ENCODE measurements at regions not wholly inside any gene's neighbourhood (a gene's known extent, or its start where the extent isn't known, plus 50 kb on each side); places are given as distances from the start of the nearest gene placed in this dataset.

- Histone ChIP-seq H4K5ac (ENCODE audit: insufficient read length, low read depth, low read length) (no peak overlapping the region), H4K20me1 (replicated peaks in 1 of 2; ENCODE audit: control insufficient read depth in 1 of 2, insufficient read depth in 2 of 2, low read length in 2 of 2) (no peaks in the 10 kb centered on the region), H2BK15ac (ENCODE audit: low read length) (no peak overlapping the region), H3K79me1 (ENCODE audit: low read depth, low read length) (no peaks in the 10 kb centered on the region), H3K23ac (ENCODE audit: insufficient read length) (no peak overlapping the region), H3K27ac (ENCODE audit: low read depth, low read length) (no peak overlapping the region), H3K56ac (replicated peaks; ENCODE audit: insufficient read length, low read depth, low read length) (no peak overlapping the region), H3K4me1 (replicated peaks in 1 of 4; ENCODE audit: control insufficient read depth in 3 of 4, insufficient read depth in 4 of 4, low read length in 3 of 4) (peaks cover 0 to 16% (median 7%) of the 10 kb centered on the region in 4 experiments; a peak in 3 of 7 replicates), H3K36me3 (ENCODE audit: control insufficient read depth in 2 of 4, insufficient read depth in 4 of 4, low read length in 3 of 4) (no peaks in the 10 kb centered on the region), H3K23me2 (ENCODE audit: low read depth, low read length) (no peaks in the 10 kb centered on the region), H2AK5ac (ENCODE audit: low read depth, low read length) (no peak overlapping the region), H4K8ac (ENCODE audit: extremely low read depth, insufficient read depth, low read length) (no peak overlapping the region), H3K4me3 (ENCODE audit: extremely low read depth in 1 of 4, insufficient read depth in 2 of 4, low read depth in 3 of 4, low read length in 4 of 4) (no peak overlapping the region), H3K27me3 (replicated peaks in 1 of 4; ENCODE audit: control insufficient read depth in 3 of 4, extremely low read depth in 1 of 4, insufficient read depth in 3 of 4, low read length in 3 of 4) (no peaks in the 10 kb centered on the region), H3K79me2 (ENCODE audit: control insufficient read depth in 1 of 2, insufficient read depth in 2 of 2, low read length in 2 of 2) (no peaks in the 10 kb centered on the region), H2BK12ac (ENCODE audit: low read depth, low read length) (no peak overlapping the region), H2BK5ac (ENCODE audit: low read depth, low read length) (no peak overlapping the region), H3K9me3 (ENCODE audit: insufficient read depth in 2 of 2, low read depth in 1 of 2, low read length in 1 of 2) (no peaks in the 10 kb centered on the region), H3K4me2 (ENCODE audit: insufficient read depth in 1 of 2, low read depth in 2 of 2, low read length in 2 of 2) (no peak overlapping the region), H3K9ac (replicated peaks in 1 of 4; ENCODE audit: extremely low read depth in 1 of 4, low read depth in 3 of 4, low read length in 3 of 4) (no peak overlapping the region), H3K18ac (ENCODE audit: extremely low read depth, low read length) (no peak overlapping the region), H2BK120ac (replicated peaks; ENCODE audit: low read depth, low read length) (no peak overlapping the region), H2BK20ac (ENCODE audit: low read length) (no peak overlapping the region), H3K4ac (replicated peaks; ENCODE audit: insufficient read length, low read depth, low read length) (no peak overlapping the region), H2AFZ (ENCODE audit: low read length) (no peak overlapping the region), H3K14ac (ENCODE audit: insufficient read length) (no peak overlapping the region), H4K91ac (replicated peaks; ENCODE audit: insufficient read length, low read length) (no peak overlapping the region)
- 87% methylated on average over 2 of the region's 2 CpGs; no CpG with 5 or more reads in 1 of the 2 experiments for WGBS, 2 experiments (ENCODE audit: extremely low coverage in 1 of 2, insufficient coverage in 1 of 2, insufficient read length in 1 of 2, insufficient replicate concordance in 2 of 2, low coverage in 1 of 2, low lambda C conversion rate in 2 of 2, missing lambda C conversion rate in 1 of 2)
- DNase-seq (ENCODE audit: low read depth in 1 of 2, low spot score in 2 of 2) (no peak), FAIRE-seq (no peak)
- CTCF ChIA-PET (ENCODE audit: partially characterized antibody) = interaction anchor here (0.7 kb wide), 1 partner anchor 190 kb away, joined by 3 read pairs; no protein-coding TSS in a partner anchor
- POLR2A ChIA-PET (ENCODE audit: partially characterized antibody) = no interaction called here
- no peak for TF ChIP-seq SRF (IDR thresholded peaks at IDR 0.05; ENCODE audit: low read depth, low read length)
- TF ChIP-seq TAF7 (optimal IDR thresholded peaks at IDR 0.05; ENCODE audit: borderline replicate concordance, low read depth, low read length) = no peak
- TF ChIP-seq ATF3 (IDR thresholded peaks at IDR 0.05; ENCODE audit: insufficient read depth, low read depth, low read length) = no peak
- no peak for TF ChIP-seq CHD1 (IDR thresholded peaks at IDR 0.05; ENCODE audit: low read depth, low read length)
- TF ChIP-seq EP300 (IDR thresholded peaks at IDR 0.05; ENCODE audit: borderline replicate concordance in 1 of 2, low read depth in 2 of 2, low read length in 2 of 2) = no peak
- no peak for TF ChIP-seq BACH1 (IDR thresholded peaks at IDR 0.05; ENCODE audit: low read length)
- TF ChIP-seq CTBP2 (IDR thresholded peaks at IDR 0.05; ENCODE audit: borderline replicate concordance, insufficient read depth, insufficient read length, low read length) = no peak
- TF ChIP-seq SIN3A (conservative IDR thresholded peaks at IDR 0.05 in 1 of 2, IDR thresholded peaks at IDR 0.05 in 1 of 2; ENCODE audit: low read depth in 1 of 2, low read length in 2 of 2) = no peak
- no peak for TF ChIP-seq SIX5 (IDR thresholded peaks at IDR 0.05; ENCODE audit: low read depth, low read length)
- no peak for TF ChIP-seq CBX8 (IDR thresholded peaks at IDR 0.05; ENCODE audit: borderline replicate concordance, low read depth, low read length)
- TF ChIP-seq CREB1 (IDR thresholded peaks at IDR 0.05) = no peak
- TF ChIP-seq CHD2 (IDR thresholded peaks at IDR 0.05; ENCODE audit: low read length) = no peak
- TF ChIP-seq NRF1 (IDR thresholded peaks at IDR 0.05; ENCODE audit: low read depth, low read length) = no peak
- no peak for TF ChIP-seq POLR2AphosphoS5 (IDR thresholded peaks at IDR 0.05; ENCODE audit: low read depth, low read length)
Measured at GRCh38 chr5:96149021-96149420, 187.4 kb upstream of the ELL2 start.

Data from H1 (cell line).